Mammary epithelial cell (primary cell): ENCODE measurements at regions not wholly inside any gene's neighbourhood (a gene's known extent, or its start where the extent isn't known, plus 50 kb on each side); places are given as distances from the start of the nearest gene placed in this dataset.
"Not testable (repeated sequence)": the region's sequence is repeated elsewhere in the genome, so short reads cannot be mapped to it uniquely, and the experiment has no call there.

ENCODE experiments used
- CTCF ChIP-seq, 2 donors: IDR thresholded peaks in 1 of 2; conservative IDR thresholded peaks in 1 of 2; 2 replicates each; pipeline ENCODE4 v1.5.1; 2011 to 2012; ENCODE audit warnings: inconsistent platforms in 2 of 2, low read length in 2 of 2, mild to moderate bottlenecking in 2 of 2, control low read depth in 1 of 2, low read depth in 1 of 2; ENCODE audit not compliant: insufficient read depth in 1 of 2; ENCODE audit errors: extremely low read depth in 1 of 2
- EZH2 ChIP-seq: IDR thresholded peaks from 2 replicates; pipeline ENCODE4 v1.6.1; 2012; ENCODE audit warnings: low read length, inconsistent platforms, borderline replicate concordance

- TF ChIP-seq CTCF (conservative IDR thresholded peaks at IDR 0.05 in 1 of 2, IDR thresholded peaks at IDR 0.05 in 1 of 2; ENCODE audit: extremely low read depth in 1 of 2, insufficient read depth in 1 of 2, low read depth in 1 of 2, low read length in 2 of 2); EZH2: not testable (repeated sequence)
Measured at GRCh38 chr1:206316901-206317300, 113.6 kb downstream of the SRGAP2 start.
